Liver (tissue), 8 donors: ENCODE measurements at regions not wholly inside any gene's neighbourhood (a gene's known extent, or its start where the extent isn't known, plus 50 kb on each side); places are given as distances from the start of the nearest gene placed in this dataset.

Experiments
- DNase-seq: peaks from one replicate; pipeline ENCODE4 v3.0.0-alpha.2; 2017; ENCODE audit warnings: low spot score
- H3K27ac ChIP-seq, 2 donors: one replicate each; pipeline ENCODE4 v1.7.0; 2013; ENCODE audit warnings: inconsistent platforms in 2 of 2, low read length in 2 of 2, control low read depth in 1 of 2, low read depth in 1 of 2, mild to moderate bottlenecking in 1 of 2
- H3K27me3 ChIP-seq, 4 donors: one replicate each; pipeline versions ENCODE4 v1.6.1 to v1.7.0; 2013; ENCODE audit warnings: low read length in 3 of 4, inconsistent platforms in 1 of 4, mild to moderate bottlenecking in 1 of 4, moderate library complexity in 1 of 4; ENCODE audit not compliant: control insufficient read depth in 4 of 4, insufficient read depth in 4 of 4
- H3K36me3 ChIP-seq, 4 donors: one replicate each; pipeline versions ENCODE4 v1.6.1 to v1.7.0; 2013; ENCODE audit warnings: low read length in 3 of 4, mild to moderate bottlenecking in 3 of 4, low read depth in 1 of 4, moderate library complexity in 1 of 4; ENCODE audit not compliant: control insufficient read depth in 4 of 4, insufficient read depth in 3 of 4
- H3K4me1 ChIP-seq, 4 donors: one replicate each; pipeline versions ENCODE4 v1.6.1 to v1.7.0; 2013; ENCODE audit warnings: low read length in 3 of 4, mild to moderate bottlenecking in 3 of 4, moderate library complexity in 1 of 4; ENCODE audit not compliant: control insufficient read depth in 4 of 4, insufficient read depth in 4 of 4
- H3K4me3 ChIP-seq, 3 donors: one replicate each; pipeline versions ENCODE4 v1.6.1 to v1.7.0; 2013; ENCODE audit warnings: low read length in 3 of 3, control low read depth in 1 of 3, low read depth in 1 of 3, mild to moderate bottlenecking in 1 of 3
- H3K9ac ChIP-seq, 2 donors: one replicate each; pipeline ENCODE4 v1.7.0; 2013; ENCODE audit warnings: low read length in 2 of 2, mild to moderate bottlenecking in 2 of 2, moderate library complexity in 2 of 2, control low read depth in 1 of 2, low read depth in 1 of 2
- H3K9me3 ChIP-seq, 4 donors: one replicate each; pipeline versions ENCODE4 v1.6.1 to v1.7.0; 2013; ENCODE audit warnings: low read length in 3 of 4; ENCODE audit not compliant: control insufficient read depth in 4 of 4
- EGR1 ChIP-seq, 2 donors: IDR thresholded peaks; 2 replicates each; pipeline ENCODE4 v1.6.1; 2016 to 2018; ENCODE audit warnings: antibody characterized with exemption in 2 of 2, low read depth in 2 of 2
- FOXA1 ChIP-seq: IDR thresholded peaks from 2 replicates; pipeline ENCODE4 v1.6.1; 2016; ENCODE audit warnings: antibody characterized with exemption
- FOXA2 ChIP-seq: IDR thresholded peaks from 2 replicates; pipeline ENCODE4 v1.6.1; 2016; ENCODE audit warnings: antibody characterized with exemption
- GABPA ChIP-seq, 2 donors: IDR thresholded peaks in 1 of 2; conservative IDR thresholded peaks in 1 of 2; 2 replicates each; pipeline ENCODE4 v1.6.1; 2016; ENCODE audit warnings: antibody characterized with exemption in 2 of 2, mild to moderate bottlenecking in 1 of 2, moderate library complexity in 1 of 2
- HNF4A ChIP-seq, 2 donors: conservative IDR thresholded peaks; 2 replicates each; pipeline ENCODE4 v1.6.1; 2016; ENCODE audit warnings: antibody characterized with exemption in 2 of 2, mild to moderate bottlenecking in 2 of 2
- HNF4G ChIP-seq: IDR thresholded peaks from 2 replicates; pipeline ENCODE4 v1.6.1; 2016; ENCODE audit warnings: antibody characterized with exemption
- JUND ChIP-seq, 2 donors: IDR thresholded peaks; 2 replicates each; pipeline ENCODE4 v1.6.1; 2016; ENCODE audit warnings: antibody characterized with exemption in 2 of 2
- RAD21 ChIP-seq, 2 donors: IDR thresholded peaks; 2 replicates each; pipeline ENCODE4 v1.6.1; 2016; ENCODE audit warnings: antibody characterized with exemption in 2 of 2, mild to moderate bottlenecking in 2 of 2
- RXRA ChIP-seq, 2 donors: IDR thresholded peaks; 2 replicates each; pipeline ENCODE4 v1.6.1; 2017 to 2018; ENCODE audit warnings: antibody characterized with exemption in 2 of 2, mild to moderate bottlenecking in 1 of 2
- SP1 ChIP-seq: IDR thresholded peaks from 2 replicates; pipeline ENCODE4 v1.6.1; 2018; ENCODE audit warnings: antibody characterized with exemption, mild to moderate bottlenecking
- TAF1 ChIP-seq: conservative IDR thresholded peaks from 2 replicates; pipeline ENCODE4 v1.6.1; 2016; ENCODE audit warnings: antibody characterized with exemption, mild to moderate bottlenecking
- YY1 ChIP-seq: IDR thresholded peaks from 2 replicates; pipeline ENCODE4 v1.6.1; 2016; ENCODE audit warnings: antibody characterized with exemption, mild to moderate bottlenecking
- WGBS: extraction: QIAGEN DNeasy Blood & Tissue Kit; methylation state at CpG from one replicate; pipeline ENCODE4 v1.1.7; 2013; 5-methylcytosine and 5-hydroxymethylcytosine counted together
- TF ChIP-seq, protein P1 (sequence below): IDR thresholded peaks from 2 replicates; pipeline ENCODE4 v1.6.1; 2016; ENCODE audit warnings: antibody characterized with exemption, mild to moderate bottlenecking
- TF ChIP-seq, protein P2 (sequence below): IDR thresholded peaks from 2 replicates; pipeline ENCODE4 v1.6.1; 2016; ENCODE audit warnings: antibody characterized with exemption
- TF ChIP-seq, protein P3 (sequence below): IDR thresholded peaks from 2 replicates; pipeline ENCODE4 v1.6.1; 2016; ENCODE audit warnings: antibody characterized with exemption
- TF ChIP-seq, protein P4 (sequence below): fragments of 150-350 bp; IDR thresholded peaks from 2 replicates; pipeline ENCODE4 v1.5.1; 2017; ENCODE audit warnings: improper control_type of control experiment, low read depth, low read length; ENCODE audit not compliant: missing input control
- donor health status: healthy.
- donor health status: healthy.
- donor health status: healthy.
- donor health status: healthy.
- donor health status: healthy.

DNA sequence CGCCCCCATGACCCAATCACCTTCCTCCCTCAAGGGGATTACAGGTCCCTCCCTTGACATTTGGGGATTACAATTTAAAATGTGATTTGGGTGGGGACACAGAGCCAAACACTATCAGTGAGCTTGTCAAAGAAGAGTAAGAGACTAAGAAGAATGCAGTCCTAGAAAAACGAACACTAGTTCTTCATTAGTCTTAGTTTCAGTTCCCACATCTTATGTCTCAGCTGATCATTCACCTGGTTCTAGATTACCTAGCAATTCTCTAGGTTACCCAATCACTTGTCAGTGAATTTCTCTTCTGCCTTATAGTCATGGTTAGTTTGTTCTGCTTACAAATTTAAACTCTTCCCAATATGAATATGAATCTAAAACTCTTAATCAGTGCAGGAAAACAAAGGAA, 251.5 kb downstream of the COX7C start (continued):
- TF ChIP-seq, protein P1, sequence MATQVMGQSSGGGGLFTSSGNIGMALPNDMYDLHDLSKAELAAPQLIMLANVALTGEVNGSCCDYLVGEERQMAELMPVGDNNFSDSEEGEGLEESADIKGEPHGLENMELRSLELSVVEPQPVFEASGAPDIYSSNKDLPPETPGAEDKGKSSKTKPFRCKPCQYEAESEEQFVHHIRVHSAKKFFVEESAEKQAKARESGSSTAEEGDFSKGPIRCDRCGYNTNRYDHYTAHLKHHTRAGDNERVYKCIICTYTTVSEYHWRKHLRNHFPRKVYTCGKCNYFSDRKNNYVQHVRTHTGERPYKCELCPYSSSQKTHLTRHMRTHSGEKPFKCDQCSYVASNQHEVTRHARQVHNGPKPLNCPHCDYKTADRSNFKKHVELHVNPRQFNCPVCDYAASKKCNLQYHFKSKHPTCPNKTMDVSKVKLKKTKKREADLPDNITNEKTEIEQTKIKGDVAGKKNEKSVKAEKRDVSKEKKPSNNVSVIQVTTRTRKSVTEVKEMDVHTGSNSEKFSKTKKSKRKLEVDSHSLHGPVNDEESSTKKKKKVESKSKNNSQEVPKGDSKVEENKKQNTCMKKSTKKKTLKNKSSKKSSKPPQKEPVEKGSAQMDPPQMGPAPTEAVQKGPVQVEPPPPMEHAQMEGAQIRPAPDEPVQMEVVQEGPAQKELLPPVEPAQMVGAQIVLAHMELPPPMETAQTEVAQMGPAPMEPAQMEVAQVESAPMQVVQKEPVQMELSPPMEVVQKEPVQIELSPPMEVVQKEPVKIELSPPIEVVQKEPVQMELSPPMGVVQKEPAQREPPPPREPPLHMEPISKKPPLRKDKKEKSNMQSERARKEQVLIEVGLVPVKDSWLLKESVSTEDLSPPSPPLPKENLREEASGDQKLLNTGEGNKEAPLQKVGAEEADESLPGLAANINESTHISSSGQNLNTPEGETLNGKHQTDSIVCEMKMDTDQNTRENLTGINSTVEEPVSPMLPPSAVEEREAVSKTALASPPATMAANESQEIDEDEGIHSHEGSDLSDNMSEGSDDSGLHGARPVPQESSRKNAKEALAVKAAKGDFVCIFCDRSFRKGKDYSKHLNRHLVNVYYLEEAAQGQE: no peak
- no peak for TF ChIP-seq YY1
- TF ChIP-seq FOXA1: no peak
- TF ChIP-seq TAF1: no peak
- no peak for TF ChIP-seq GABPA (IDR thresholded peaks at IDR 0.05 in 1 of 2, conservative IDR thresholded peaks at IDR 0.05 in 1 of 2)
- no peak for TF ChIP-seq HNF4A (conservative IDR thresholded peaks at IDR 0.05)
- TF ChIP-seq SP1: no peak
- TF ChIP-seq, protein P2, sequence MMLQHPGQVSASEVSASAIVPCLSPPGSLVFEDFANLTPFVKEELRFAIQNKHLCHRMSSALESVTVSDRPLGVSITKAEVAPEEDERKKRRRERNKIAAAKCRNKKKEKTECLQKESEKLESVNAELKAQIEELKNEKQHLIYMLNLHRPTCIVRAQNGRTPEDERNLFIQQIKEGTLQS: no peak
- TF ChIP-seq RXRA (IDR thresholded peaks at IDR 0.05): no peak

DNA sequence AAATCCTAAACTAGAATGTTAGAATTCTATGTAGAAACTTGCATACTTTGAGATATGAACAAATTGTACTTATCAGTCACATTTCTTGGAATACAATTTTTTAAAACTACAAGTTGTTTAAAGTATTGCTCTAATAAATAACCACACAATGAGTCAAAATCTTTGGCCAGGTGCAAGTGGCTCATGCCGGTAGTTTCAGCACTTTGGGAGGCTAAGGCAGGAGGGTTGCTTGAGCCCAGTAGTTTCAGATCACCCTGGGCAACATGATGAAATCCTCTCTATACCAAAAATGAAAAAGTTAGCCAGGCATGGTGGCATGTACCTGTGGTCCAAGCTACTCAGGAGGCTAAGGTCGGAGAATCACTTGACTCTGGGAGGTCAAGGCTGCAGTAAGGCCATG, 257.8 kb downstream of the COX7C start:
- H3K9me3 ChIP-seq: no peaks in the 10 kb centered on the region
- no peak overlapping the region for H3K9ac ChIP-seq
- no peaks in the 10 kb centered on the region for H3K36me3 ChIP-seq
- H3K27me3 ChIP-seq: peaks cover 0 to 2% (median 0%) of the 10 kb centered on the region in 4 donors
- no peak for TF ChIP-seq YY1
- no peak for TF ChIP-seq HNF4A (conservative IDR thresholded peaks at IDR 0.05)
- no peak for TF ChIP-seq GABPA (IDR thresholded peaks at IDR 0.05 in 1 of 2, conservative IDR thresholded peaks at IDR 0.05 in 1 of 2)
- no peak for TF ChIP-seq SP1
- TF ChIP-seq RAD21 (IDR thresholded peaks at IDR 0.05): no peak
- no peak for TF ChIP-seq JUND (IDR thresholded peaks at IDR 0.05)
- TF ChIP-seq, protein P3, sequence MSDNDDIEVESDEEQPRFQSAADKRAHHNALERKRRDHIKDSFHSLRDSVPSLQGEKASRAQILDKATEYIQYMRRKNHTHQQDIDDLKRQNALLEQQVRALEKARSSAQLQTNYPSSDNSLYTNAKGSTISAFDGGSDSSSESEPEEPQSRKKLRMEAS: no peak
- TF ChIP-seq HNF4G: no peak
- TF ChIP-seq FOXA2: no peak
- no peak for TF ChIP-seq RXRA (IDR thresholded peaks at IDR 0.05)
- no peak for DNase-seq
- 95% methylated on average over 2 of the region's 2 CpGs for WGBS
- H3K4me3 ChIP-seq: no peak overlapping the region
- H3K4me1 ChIP-seq: no peaks in the 10 kb centered on the region
- H3K27ac ChIP-seq: no peak overlapping the region

DNA sequence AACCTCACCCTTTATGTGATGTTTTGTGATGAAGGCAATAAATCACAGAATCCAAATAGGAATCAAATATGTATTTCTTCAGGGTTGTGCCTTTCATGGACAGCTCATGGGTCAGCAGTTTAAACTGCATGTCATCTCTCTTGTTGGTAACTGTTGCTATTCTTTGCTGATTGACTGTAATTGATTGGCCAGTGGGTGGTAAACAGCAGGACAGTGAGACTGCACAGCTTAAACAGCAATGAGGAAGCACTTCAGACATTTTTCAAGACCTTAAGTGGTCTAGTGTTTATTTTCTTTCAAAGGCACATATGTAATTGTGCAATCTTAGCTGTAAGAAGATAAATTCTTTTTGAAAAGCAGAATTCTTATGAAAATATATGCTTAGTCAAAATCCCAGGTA, 260.5 kb downstream of the COX7C start:
- no peaks in the 10 kb centered on the region for H3K4me1 ChIP-seq
- H3K27me3 ChIP-seq: peaks cover 0 to 2% (median 0%) of the 10 kb centered on the region in 4 donors
- TF ChIP-seq, protein P2: no peak
- no peak for TF ChIP-seq TAF1
- TF ChIP-seq HNF4A (conservative IDR thresholded peaks at IDR 0.05): no peak
- TF ChIP-seq, protein P4, sequence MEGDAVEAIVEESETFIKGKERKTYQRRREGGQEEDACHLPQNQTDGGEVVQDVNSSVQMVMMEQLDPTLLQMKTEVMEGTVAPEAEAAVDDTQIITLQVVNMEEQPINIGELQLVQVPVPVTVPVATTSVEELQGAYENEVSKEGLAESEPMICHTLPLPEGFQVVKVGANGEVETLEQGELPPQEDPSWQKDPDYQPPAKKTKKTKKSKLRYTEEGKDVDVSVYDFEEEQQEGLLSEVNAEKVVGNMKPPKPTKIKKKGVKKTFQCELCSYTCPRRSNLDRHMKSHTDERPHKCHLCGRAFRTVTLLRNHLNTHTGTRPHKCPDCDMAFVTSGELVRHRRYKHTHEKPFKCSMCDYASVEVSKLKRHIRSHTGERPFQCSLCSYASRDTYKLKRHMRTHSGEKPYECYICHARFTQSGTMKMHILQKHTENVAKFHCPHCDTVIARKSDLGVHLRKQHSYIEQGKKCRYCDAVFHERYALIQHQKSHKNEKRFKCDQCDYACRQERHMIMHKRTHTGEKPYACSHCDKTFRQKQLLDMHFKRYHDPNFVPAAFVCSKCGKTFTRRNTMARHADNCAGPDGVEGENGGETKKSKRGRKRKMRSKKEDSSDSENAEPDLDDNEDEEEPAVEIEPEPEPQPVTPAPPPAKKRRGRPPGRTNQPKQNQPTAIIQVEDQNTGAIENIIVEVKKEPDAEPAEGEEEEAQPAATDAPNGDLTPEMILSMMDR: no peak
- TF ChIP-seq EGR1 (IDR thresholded peaks at IDR 0.05; ENCODE audit: low read depth in 2 of 2): no peak
- TF ChIP-seq, protein P1: no peak
- TF ChIP-seq JUND (IDR thresholded peaks at IDR 0.05): no peak
- H3K9ac ChIP-seq: no peak overlapping the region
- no peaks in the 10 kb centered on the region for H3K9me3 ChIP-seq
- H3K4me3 ChIP-seq: no peak overlapping the region
- H3K36me3 ChIP-seq: no peaks in the 10 kb centered on the region
- no peak for DNase-seq
- H3K27ac ChIP-seq: no peak overlapping the region
